ENCODE measurements at regions not wholly inside any gene's neighbourhood (a gene's known extent, or its start where the extent isn't known, plus 50 kb on each side); places are given as distances from the start of the nearest gene placed in this dataset.

- no peak for TF ChIP-seq CTCF (IDR thresholded peaks at IDR 0.05)
- TF ChIP-seq POLR2A (IDR thresholded peaks at IDR 0.05) = no peak
These were observed 1674.0 kb upstream of the PCDH7 start for GRCh38 chr4:29046186-29046585.

Data from heart left ventricle (tissue), 13 donors.